ENCODE measurements at regions not wholly inside any gene's neighbourhood (a gene's known extent, or its start where the extent isn't known, plus 50 kb on each side); places are given as distances from the start of the nearest gene placed in this dataset.

GRCh38 chr9:2351324-2351723, 270.3 kb upstream of the VLDLR start (continued):
- TF ChIP-seq, protein P1, sequence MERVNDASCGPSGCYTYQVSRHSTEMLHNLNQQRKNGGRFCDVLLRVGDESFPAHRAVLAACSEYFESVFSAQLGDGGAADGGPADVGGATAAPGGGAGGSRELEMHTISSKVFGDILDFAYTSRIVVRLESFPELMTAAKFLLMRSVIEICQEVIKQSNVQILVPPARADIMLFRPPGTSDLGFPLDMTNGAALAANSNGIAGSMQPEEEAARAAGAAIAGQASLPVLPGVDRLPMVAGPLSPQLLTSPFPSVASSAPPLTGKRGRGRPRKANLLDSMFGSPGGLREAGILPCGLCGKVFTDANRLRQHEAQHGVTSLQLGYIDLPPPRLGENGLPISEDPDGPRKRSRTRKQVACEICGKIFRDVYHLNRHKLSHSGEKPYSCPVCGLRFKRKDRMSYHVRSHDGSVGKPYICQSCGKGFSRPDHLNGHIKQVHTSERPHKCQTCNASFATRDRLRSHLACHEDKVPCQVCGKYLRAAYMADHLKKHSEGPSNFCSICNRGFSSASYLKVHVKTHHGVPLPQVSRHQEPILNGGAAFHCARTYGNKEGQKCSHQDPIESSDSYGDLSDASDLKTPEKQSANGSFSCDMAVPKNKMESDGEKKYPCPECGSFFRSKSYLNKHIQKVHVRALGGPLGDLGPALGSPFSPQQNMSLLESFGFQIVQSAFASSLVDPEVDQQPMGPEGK (tag by site-specific recombination; IDR thresholded peaks at IDR 0.05): no peak
- TF ChIP-seq ZBTB44 (tag by site-specific recombination; IDR thresholded peaks at IDR 0.05) (no peak), SP7 (tag by site-specific recombination; IDR thresholded peaks at IDR 0.05) (no peak), ZNF274 (IDR thresholded peaks at IDR 0.05; ENCODE audit: low read length) (no peak), ZNF274 (tag by site-specific recombination; IDR thresholded peaks at IDR 0.05; ENCODE audit: borderline replicate concordance) (no peak), ZSCAN18 (tag by site-specific recombination; IDR thresholded peaks at IDR 0.05) (no peak), ZBTB1 (tag by site-specific recombination; IDR thresholded peaks at IDR 0.05) (no peak)

- TF ChIP-seq ZNF530 (tag by site-specific recombination; IDR thresholded peaks at IDR 0.05; ENCODE audit: low read depth) (no peak), ZEB2 (tag by site-specific recombination; IDR thresholded peaks at IDR 0.05) (no peak), IKZF3 (tag by site-specific recombination; IDR thresholded peaks at IDR 0.05) (no peak), ZNF292 (tag by site-specific recombination; IDR thresholded peaks at IDR 0.05; ENCODE audit: borderline replicate concordance, low read depth) (no peak), ZNF645 (tag by site-specific recombination; IDR thresholded peaks at IDR 0.05) (no peak), ZNF777 (tag by site-specific recombination; IDR thresholded peaks at IDR 0.05; ENCODE audit: borderline replicate concordance) (no peak), ZNF510 (tag by site-specific recombination; IDR thresholded peaks at IDR 0.05; ENCODE audit: insufficient replicate concordance) (no peak), KLF10 (tag by site-specific recombination; IDR thresholded peaks at IDR 0.05) (no peak), ZNF274 (IDR thresholded peaks at IDR 0.05; ENCODE audit: low read length) (no peak), ZNF274 (tag by site-specific recombination; IDR thresholded peaks at IDR 0.05; ENCODE audit: borderline replicate concordance) (no peak), ZNF843 (tag by site-specific recombination; IDR thresholded peaks at IDR 0.05) (no peak), ZNF623 (tag by site-specific recombination; IDR thresholded peaks at IDR 0.05) (no peak), TRIM28 (IDR thresholded peaks at IDR 0.05; ENCODE audit: borderline replicate concordance, low read length) (no peak), ZNF121 (tag by site-specific recombination; IDR thresholded peaks at IDR 0.05) (no peak), ZFP37 (tag by site-specific recombination; IDR thresholded peaks at IDR 0.05) (no peak), OSR2 (tag by site-specific recombination; IDR thresholded peaks at IDR 0.05) (no peak)
- TF ChIP-seq, protein P2, sequence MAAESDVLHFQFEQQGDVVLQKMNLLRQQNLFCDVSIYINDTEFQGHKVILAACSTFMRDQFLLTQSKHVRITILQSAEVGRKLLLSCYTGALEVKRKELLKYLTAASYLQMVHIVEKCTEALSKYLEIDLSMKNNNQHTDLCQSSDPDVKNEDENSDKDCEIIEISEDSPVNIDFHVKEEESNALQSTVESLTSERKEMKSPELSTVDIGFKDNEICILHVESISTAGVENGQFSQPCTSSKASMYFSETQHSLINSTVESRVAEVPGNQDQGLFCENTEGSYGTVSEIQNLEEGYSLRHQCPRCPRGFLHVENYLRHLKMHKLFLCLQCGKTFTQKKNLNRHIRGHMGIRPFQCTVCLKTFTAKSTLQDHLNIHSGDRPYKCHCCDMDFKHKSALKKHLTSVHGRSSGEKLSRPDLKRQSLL (tag by site-specific recombination; IDR thresholded peaks at IDR 0.05): no peak
- TF ChIP-seq, protein P3, sequence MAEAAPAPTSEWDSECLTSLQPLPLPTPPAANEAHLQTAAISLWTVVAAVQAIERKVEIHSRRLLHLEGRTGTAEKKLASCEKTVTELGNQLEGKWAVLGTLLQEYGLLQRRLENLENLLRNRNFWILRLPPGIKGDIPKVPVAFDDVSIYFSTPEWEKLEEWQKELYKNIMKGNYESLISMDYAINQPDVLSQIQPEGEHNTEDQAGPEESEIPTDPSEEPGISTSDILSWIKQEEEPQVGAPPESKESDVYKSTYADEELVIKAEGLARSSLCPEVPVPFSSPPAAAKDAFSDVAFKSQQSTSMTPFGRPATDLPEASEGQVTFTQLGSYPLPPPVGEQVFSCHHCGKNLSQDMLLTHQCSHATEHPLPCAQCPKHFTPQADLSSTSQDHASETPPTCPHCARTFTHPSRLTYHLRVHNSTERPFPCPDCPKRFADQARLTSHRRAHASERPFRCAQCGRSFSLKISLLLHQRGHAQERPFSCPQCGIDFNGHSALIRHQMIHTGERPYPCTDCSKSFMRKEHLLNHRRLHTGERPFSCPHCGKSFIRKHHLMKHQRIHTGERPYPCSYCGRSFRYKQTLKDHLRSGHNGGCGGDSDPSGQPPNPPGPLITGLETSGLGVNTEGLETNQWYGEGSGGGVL (tag by site-specific recombination; IDR thresholded peaks at IDR 0.05): no peak
- H3K4me1 ChIP-seq (ENCODE audit: control insufficient read depth, insufficient read depth, low read length): no peaks in the 10 kb centered on the region
- no peaks in the 10 kb centered on the region for H3K36me3 ChIP-seq (ENCODE audit: control insufficient read depth in 2 of 2, insufficient read depth in 1 of 2, low read length in 2 of 2)
- H3K27ac ChIP-seq (ENCODE audit: extremely low read depth, low read depth, low read length): no peak overlapping the region
- ChIA-PET CTCF (no interaction called here), POLR2A (interaction anchor here (0.6 kb wide), 1 partner anchor 191 kb away, joined by 3 read pairs; no protein-coding TSS in a partner anchor)
- no peaks in the 10 kb centered on the region for H3K9me3 ChIP-seq (ENCODE audit: control insufficient read depth, insufficient read depth, low read depth, low read length)
- H3K4me3 ChIP-seq (ENCODE audit: low read depth, low read length): no peak overlapping the region
Measured at GRCh38 chr9:2354216-2354615, 267.4 kb upstream of the VLDLR start.
